Transverse colon (tissue), 4 donors: ENCODE measurements at regions not wholly inside any gene's neighbourhood (a gene's known extent, or its start where the extent isn't known, plus 50 kb on each side); places are given as distances from the start of the nearest gene placed in this dataset.

Source experiments
- DNase-seq: peaks from one replicate; pipeline ENCODE4 v3.0.0-alpha.2; 2019
- H3K27ac ChIP-seq, 4 donors: fragments of 200-600 bp; sonication (generic); 2 replicates each; pipeline ENCODE4 v1.5.1; 2016 to 2018; ENCODE audit warnings: inconsistent platforms in 4 of 4
- H3K27me3 ChIP-seq: fragments of 200-600 bp; sonication (generic); 2 replicates; pipeline ENCODE4 v1.5.1; 2017; ENCODE audit warnings: inconsistent platforms
- H3K36me3 ChIP-seq, 4 donors: fragments of 200-600 bp; sonication (generic); 2 replicates each; pipeline ENCODE4 v1.5.1; 2017 to 2019; ENCODE audit warnings: inconsistent platforms in 4 of 4
- H3K4me1 ChIP-seq, 4 donors: fragments of 200-600 bp; sonication (generic); 2 replicates each; pipeline ENCODE4 v1.5.1; 2017 to 2020; ENCODE audit warnings: inconsistent platforms in 4 of 4
- H3K4me3 ChIP-seq, 4 donors: fragments of 200-600 bp; sonication (generic); 1 replicate in 1 of 4; 2 replicates in 3 of 4; pipeline versions ENCODE4 v1.5.1 to v1.6.1; 2017 to 2019; ENCODE audit warnings: inconsistent platforms in 4 of 4
- H3K9me3 ChIP-seq, 2 donors: fragments of 200-600 bp; sonication (generic); 2 replicates each; pipeline ENCODE4 v1.5.1; 2017 to 2019; ENCODE audit warnings: inconsistent platforms in 2 of 2
- EP300 ChIP-seq: sonication (generic); formaldehyde crosslinking; IDR thresholded peaks from one replicate; pipeline ENCODE4 v1.6.1; 2017; ENCODE audit warnings: antibody characterized with exemption, low read depth
- POLR2A ChIP-seq: fragments of 450-650 bp; IDR thresholded peaks from one replicate; pipeline ENCODE4 v1.6.1; 2016; ENCODE audit warnings: antibody characterized with exemption, mild to moderate bottlenecking, moderate library complexity
- POLR2AphosphoS5 ChIP-seq, 3 donors: sonication (generic); formaldehyde crosslinking; IDR thresholded peaks; one replicate each; pipeline ENCODE4 v1.6.1; 2016; ENCODE audit warnings: antibody characterized with exemption in 3 of 3
- WGBS, 2 donors: methylation state at CpG; one replicate each; pipeline ENCODE4 v1.1.5; 2018; ENCODE audit warnings: low coverage in 1 of 2; 5-methylcytosine and 5-hydroxymethylcytosine counted together
- in situ Hi-C, 4 donors: fragments of 200-750 bp; cut with MboI; loops; one replicate each; pipeline versions ENCODE4 v1.15.0 to v1.15.1; 2017; ENCODE audit warnings: low sequenced_read_pairs in 3 of 4, low pct_ligation_motif_present in 1 of 4, low pct_unique_long_range_greater_than_20kb in 1 of 4
- intact Hi-C: fragments of 100-400 bp; cut with DNase I; formaldehyde crosslinking; loops from one replicate; pipeline ENCODE4 v1.15.1; 2023; ENCODE audit warnings: low total_unique reads
- TF ChIP-seq, protein P1 (sequence below), 5 experiments: fragments of 200-600 bp in 3 of 5; fragments of 450-650 bp in 2 of 5; sonication (generic) in 3 of 5; IDR thresholded peaks; 1 replicate in 2 of 5; 2 replicates in 3 of 5; pipeline ENCODE4 v1.5.1; 2016 to 2017; ENCODE audit warnings: antibody characterized with exemption in 5 of 5, inconsistent platforms in 3 of 5, mild to moderate bottlenecking in 2 of 5, moderate library complexity in 1 of 5

DNA sequence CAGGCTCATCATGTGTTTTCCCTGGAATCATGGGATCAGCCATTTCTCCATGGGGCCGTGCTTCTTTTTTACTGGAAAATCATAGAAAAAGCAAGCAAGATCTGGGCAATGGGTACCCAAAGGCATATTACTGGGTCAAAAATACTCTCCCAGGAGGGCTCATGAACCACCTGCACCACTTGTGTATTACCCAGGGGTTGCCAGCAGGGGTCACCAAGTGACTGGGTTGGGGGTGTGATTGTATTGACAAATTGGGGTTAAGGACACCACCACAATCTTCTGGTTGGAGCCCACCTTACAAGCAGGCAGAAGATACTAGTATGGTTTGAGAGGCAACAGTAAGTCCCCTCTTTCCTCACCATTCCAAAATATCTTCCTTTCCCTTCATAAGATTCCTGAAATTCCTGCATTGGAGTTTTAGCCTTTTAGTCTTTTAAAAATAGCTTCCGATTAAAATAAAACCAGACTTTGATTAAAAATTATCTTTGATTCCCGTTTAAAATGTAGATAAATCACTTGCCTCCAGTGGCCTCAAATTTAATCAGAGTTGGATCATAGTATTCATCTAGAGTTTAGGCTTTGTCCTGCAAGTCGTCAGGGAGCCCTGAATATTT lies 603.3 kb downstream of the KIF4B start:
- WGBS, 2 donors: 46 to 54% methylated on average over 4 of the region's 4 CpGs

DNA sequence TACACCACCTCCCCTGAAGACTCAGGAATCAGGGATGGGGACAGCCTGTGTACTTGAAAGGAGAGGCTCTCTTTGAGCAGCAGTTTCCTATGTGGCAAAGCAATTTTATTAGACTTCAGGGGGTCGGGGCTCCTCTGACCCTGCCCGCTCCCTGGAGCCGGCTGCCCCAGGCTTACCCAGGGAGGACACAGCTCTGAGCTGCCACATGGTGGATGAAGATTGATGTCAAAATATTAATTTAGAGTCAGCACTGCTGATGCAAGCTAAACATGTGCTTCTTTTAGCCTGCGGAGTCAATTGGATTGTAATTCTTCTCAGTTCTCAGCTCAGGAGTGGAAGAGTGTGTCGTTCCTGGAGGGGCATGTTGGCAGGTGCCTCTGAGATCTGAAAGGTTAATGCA lies 606.1 kb downstream of the KIF4B start:
- Histone ChIP-seq H3K36me3 (no peaks in the 10 kb centered on the region), H3K27ac (no peak overlapping the region), H3K27me3 (no peaks in the 10 kb centered on the region), H3K4me3 (no peak overlapping the region), H3K4me1 (peaks cover 0 to 7% (median 2%) of the 10 kb centered on the region in 4 donors), H3K9me3 (no peaks in the 10 kb centered on the region)
- TF ChIP-seq EP300: no peak
- TF ChIP-seq POLR2AphosphoS5 (IDR thresholded peaks at IDR 0.05): no peak
- no peak for TF ChIP-seq POLR2A
- TF ChIP-seq, protein P1, sequence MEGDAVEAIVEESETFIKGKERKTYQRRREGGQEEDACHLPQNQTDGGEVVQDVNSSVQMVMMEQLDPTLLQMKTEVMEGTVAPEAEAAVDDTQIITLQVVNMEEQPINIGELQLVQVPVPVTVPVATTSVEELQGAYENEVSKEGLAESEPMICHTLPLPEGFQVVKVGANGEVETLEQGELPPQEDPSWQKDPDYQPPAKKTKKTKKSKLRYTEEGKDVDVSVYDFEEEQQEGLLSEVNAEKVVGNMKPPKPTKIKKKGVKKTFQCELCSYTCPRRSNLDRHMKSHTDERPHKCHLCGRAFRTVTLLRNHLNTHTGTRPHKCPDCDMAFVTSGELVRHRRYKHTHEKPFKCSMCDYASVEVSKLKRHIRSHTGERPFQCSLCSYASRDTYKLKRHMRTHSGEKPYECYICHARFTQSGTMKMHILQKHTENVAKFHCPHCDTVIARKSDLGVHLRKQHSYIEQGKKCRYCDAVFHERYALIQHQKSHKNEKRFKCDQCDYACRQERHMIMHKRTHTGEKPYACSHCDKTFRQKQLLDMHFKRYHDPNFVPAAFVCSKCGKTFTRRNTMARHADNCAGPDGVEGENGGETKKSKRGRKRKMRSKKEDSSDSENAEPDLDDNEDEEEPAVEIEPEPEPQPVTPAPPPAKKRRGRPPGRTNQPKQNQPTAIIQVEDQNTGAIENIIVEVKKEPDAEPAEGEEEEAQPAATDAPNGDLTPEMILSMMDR (IDR thresholded peaks at IDR 0.05): no peak
- in situ Hi-C loops: no loop called here
- no peak for DNase-seq
- 66 to 92% methylated on average over 2 to 5 of the region's 5 CpGs for WGBS, 2 donors
- intact Hi-C loops: no loop called here

More for the DNA sequence above, 603.3 kb downstream of the KIF4B start:
- intact Hi-C loops: no loop called here
- Histone ChIP-seq H3K27me3 (no peaks in the 10 kb centered on the region), H3K4me1 (no peaks in the 10 kb centered on the region), H3K9me3 (no peaks in the 10 kb centered on the region), H3K27ac (no peak overlapping the region), H3K4me3 (no peak overlapping the region), H3K36me3 (no peaks in the 10 kb centered on the region)
- in situ Hi-C loops: no loop called here
- TF ChIP-seq, protein P1 (IDR thresholded peaks at IDR 0.05): peak; percentile 56 to 77 (median 72)
- no peak for TF ChIP-seq EP300
- DNase-seq: peak; percentile 62

DNA sequence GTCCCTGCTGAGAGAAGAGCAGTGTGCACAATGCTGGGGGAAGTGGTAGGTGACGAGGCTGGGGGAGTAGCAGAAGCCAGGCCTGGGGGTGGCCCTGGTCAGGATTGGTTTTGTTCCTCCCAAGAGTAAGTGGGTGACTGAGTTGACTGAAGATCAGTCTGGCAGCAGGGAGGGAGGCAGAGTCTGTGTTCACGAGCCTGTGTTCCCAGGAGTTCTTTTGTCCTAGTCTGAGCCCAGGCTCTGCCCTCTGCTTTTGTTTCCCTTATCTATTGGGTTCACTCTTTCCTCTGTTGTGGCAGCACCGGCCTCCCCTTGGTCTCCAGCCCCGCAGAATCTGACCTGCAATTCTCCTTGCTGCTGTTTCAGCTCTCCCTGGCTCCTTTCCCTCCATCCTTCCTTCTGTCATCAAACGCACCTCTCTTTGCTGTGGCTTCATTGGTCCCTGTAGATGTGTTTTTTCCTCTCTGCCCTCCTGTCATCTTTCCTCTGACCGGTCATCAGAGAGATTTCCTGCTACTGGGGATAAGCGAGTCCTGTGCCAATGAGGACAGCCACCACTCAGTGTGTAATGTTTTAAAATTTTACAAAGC lies 607.4 kb downstream of the KIF4B start:
- no peak for TF ChIP-seq POLR2A
- no peak for TF ChIP-seq EP300
- TF ChIP-seq POLR2AphosphoS5 (IDR thresholded peaks at IDR 0.05): no peak
- TF ChIP-seq, protein P1 (IDR thresholded peaks at IDR 0.05): no peak
- DNase-seq: no peak
- H3K9me3 ChIP-seq: no peaks in the 10 kb centered on the region
- H3K36me3 ChIP-seq: no peaks in the 10 kb centered on the region
- 59 to 61% methylated on average over 6 to 7 of the region's 7 CpGs for WGBS, 2 donors
- in situ Hi-C loops (no loop called here), intact Hi-C loops (no loop called here)
- H3K4me1 ChIP-seq: peaks cover 0 to 16% (median 2%) of the 10 kb centered on the region in 4 donors
- H3K4me3 ChIP-seq: no peak overlapping the region
- H3K27me3 ChIP-seq: no peaks in the 10 kb centered on the region
- H3K27ac ChIP-seq: no peak overlapping the region

DNA sequence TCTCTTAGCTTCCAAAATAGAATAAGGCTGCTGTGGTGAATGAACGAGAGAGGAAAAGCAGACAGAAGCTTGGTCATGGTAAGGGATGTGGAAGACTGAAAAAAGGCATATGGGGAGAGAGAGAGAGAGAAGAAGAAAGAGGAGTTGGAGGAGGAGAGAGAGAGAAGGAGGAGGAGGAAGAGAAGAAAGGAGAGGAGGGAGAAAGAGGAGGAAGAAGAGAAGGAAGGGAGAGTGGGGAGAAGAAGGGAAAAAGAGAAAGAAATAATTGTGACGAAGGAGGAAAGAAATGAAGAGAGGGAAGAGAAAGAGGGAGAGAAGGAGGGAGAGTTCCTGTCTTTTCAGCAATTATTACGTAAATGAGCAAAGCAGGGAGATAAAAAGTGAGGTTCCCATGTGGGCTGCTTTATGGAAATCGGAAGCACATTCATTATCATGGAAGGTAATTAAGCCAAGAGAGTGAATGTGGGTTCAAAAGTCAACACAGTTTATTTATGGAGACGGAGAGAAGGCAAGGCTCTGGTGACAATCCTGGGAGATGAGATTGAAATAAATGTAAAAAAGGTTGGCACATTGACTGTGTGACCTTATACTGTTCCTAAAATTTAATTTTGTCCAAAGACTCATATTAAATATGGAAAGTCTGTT lies 611.2 kb downstream of the KIF4B start:
- H3K36me3 ChIP-seq: no peaks in the 10 kb centered on the region
- H3K4me3 ChIP-seq: peak overlapping the region in 2 of 4 donors; percentile 2 to 13
- TF ChIP-seq POLR2AphosphoS5 (IDR thresholded peaks at IDR 0.05): no peak
- no peak for TF ChIP-seq POLR2A
- TF ChIP-seq EP300: no peak
- TF ChIP-seq, protein P1 (IDR thresholded peaks at IDR 0.05): no peak
- no peaks in the 10 kb centered on the region for H3K27me3 ChIP-seq
- peaks cover 0 to 34% (median 2%) of the 10 kb centered on the region in 4 donors for H3K4me1 ChIP-seq
- in situ Hi-C loops (no loop called here), intact Hi-C loops (no loop called here)
- H3K27ac ChIP-seq: peak overlapping the region; percentile 51 to 77 (median 68)
- DNase-seq: no peak
- H3K9me3 ChIP-seq: no peaks in the 10 kb centered on the region
- WGBS, 2 donors: 47 to 53% methylated on average over 5 of the region's 5 CpGs
